Natural killer cell (primary cell): ENCODE measurements at regions not wholly inside any gene's neighbourhood (a gene's known extent, or its start where the extent isn't known, plus 50 kb on each side); places are given as distances from the start of the nearest gene placed in this dataset.

ENCODE experiments used
- ATAC-seq, 3 donors: fragments of 150-1000 bp in 2 of 3; fragments of 200-7000 bp in 1 of 3; cut with Tn5 transposase; 1 replicate in 1 of 3; 2 replicates in 2 of 3; pipeline ENCODE4 v1.10.0; 2021; ENCODE audit warnings: mild to moderate bottlenecking in 2 of 3, moderate library complexity in 2 of 3
- DNase-seq, 2 donors: peaks; one replicate each; pipeline versions ENCODE4 v3.0.0 to v3.0.0-alpha.2; 2013 to 2021; ENCODE audit warnings: mixed read lengths in 1 of 2
- H3K27ac ChIP-seq: one replicate; pipeline ENCODE4 v1.5.1; 2013; ENCODE audit warnings: mild to moderate bottlenecking, low read length
- H3K27me3 ChIP-seq: one replicate; pipeline ENCODE4 v1.6.1; 2013; ENCODE audit warnings: low read length; ENCODE audit not compliant: control insufficient read depth, insufficient read depth
- H3K36me3 ChIP-seq: one replicate; pipeline ENCODE4 v1.6.1; 2013; ENCODE audit warnings: low read length; ENCODE audit not compliant: control insufficient read depth, insufficient read depth
- H3K4me1 ChIP-seq: one replicate; pipeline ENCODE4 v1.6.1; 2013; ENCODE audit warnings: low read length; ENCODE audit not compliant: control insufficient read depth, insufficient read depth
- H3K4me3 ChIP-seq: one replicate; pipeline ENCODE4 v1.5.1; 2013; ENCODE audit warnings: low read length
- H3K9me3 ChIP-seq: one replicate; pipeline ENCODE4 v1.6.1; 2013; ENCODE audit warnings: low read length; ENCODE audit not compliant: control insufficient read depth, insufficient read depth
- H3K27ac Mint-ChIP-seq, 2 donors: one replicate each; pipeline ENCODE4 v1.8.0; 2022; ENCODE audit warnings: mild to moderate bottlenecking in 2 of 2, mixed read lengths in 2 of 2, moderate library complexity in 1 of 2
- H3K27me3 Mint-ChIP-seq, 2 donors: one replicate each; pipeline ENCODE4 v1.8.0; 2022; ENCODE audit warnings: low read depth in 2 of 2, mixed read lengths in 2 of 2
- H3K36me3 Mint-ChIP-seq: one replicate; pipeline ENCODE4 v1.8.0; 2022; ENCODE audit warnings: mixed read lengths
- H3K4me1 Mint-ChIP-seq, 2 donors: one replicate each; pipeline ENCODE4 v1.8.0; 2022; ENCODE audit warnings: mixed read lengths in 2 of 2
- H3K4me3 Mint-ChIP-seq: one replicate; pipeline ENCODE4 v1.8.0; 2022; ENCODE audit warnings: mild to moderate bottlenecking, moderate library complexity, mixed read lengths
- H3K9me3 Mint-ChIP-seq, 2 donors: one replicate each; pipeline ENCODE4 v1.8.0; 2022; ENCODE audit warnings: mixed read lengths in 2 of 2
- CTCF ChIP-seq: fragments of 200-600 bp; IDR thresholded peaks from one replicate; pipeline ENCODE4 v1.8.0; 2022; ENCODE audit warnings: antibody characterized with exemption
- WGBS: methylation state at CpG from one replicate; pipeline ENCODE4 v1.1.7; 2013; ENCODE audit warnings: missing lambda C conversion rate; ENCODE audit not compliant: insufficient coverage; 5-methylcytosine and 5-hydroxymethylcytosine counted together
- intact Hi-C: fragments of 100-400 bp; cut with micrococcal nuclease; formaldehyde crosslinking; loops from one replicate; pipeline ENCODE4 v1.14.2; 2022

GRCh38 chr7:1316086-1316485 is 83.4 kb downstream of the UNCX start:
- intact Hi-C loops = no loop called here
- no peaks in the 10 kb centered on the region for H3K36me3 Mint-ChIP-seq
- no peak overlapping the region for H3K27ac Mint-ChIP-seq
- WGBS = 80% methylated on average over 8 of the region's 10 CpGs
- H3K36me3 ChIP-seq = no peaks in the 10 kb centered on the region
- no peak overlapping the region for H3K4me3 Mint-ChIP-seq
- DNase-seq (no peak), ATAC-seq (no peak)
- H3K9me3 ChIP-seq = no peaks in the 10 kb centered on the region
- no peak for TF ChIP-seq CTCF
- H3K4me3 ChIP-seq = no peak overlapping the region
- H3K4me1 ChIP-seq = no peaks in the 10 kb centered on the region
- no peaks in the 10 kb centered on the region for H3K27me3 Mint-ChIP-seq
- H3K4me1 Mint-ChIP-seq = no peaks in the 10 kb centered on the region
- H3K9me3 Mint-ChIP-seq = no peaks in the 10 kb centered on the region
- H3K27ac ChIP-seq = no peak overlapping the region
- H3K27me3 ChIP-seq = no peaks in the 10 kb centered on the region

- TF ChIP-seq CTCF = no peak
- Histone ChIP-seq H3K27me3 (no peaks in the 10 kb centered on the region), H3K4me1 (no peaks in the 10 kb centered on the region), H3K36me3 (no peaks in the 10 kb centered on the region), H3K4me3 (no peak overlapping the region), H3K27ac (no peak overlapping the region), H3K9me3 (no peaks in the 10 kb centered on the region)
- H3K4me3 Mint-ChIP-seq = no peak overlapping the region
- ATAC-seq (no peak), DNase-seq (no peak)
- intact Hi-C loops = no loop called here
- H3K27me3 Mint-ChIP-seq = no peaks in the 10 kb centered on the region
- H3K36me3 Mint-ChIP-seq = no peaks in the 10 kb centered on the region
- H3K27ac Mint-ChIP-seq = no peak overlapping the region
- no peaks in the 10 kb centered on the region for H3K9me3 Mint-ChIP-seq
- no peaks in the 10 kb centered on the region for H3K4me1 Mint-ChIP-seq
- WGBS = 90% methylated on average over 12 of the region's 15 CpGs
Observed at GRCh38 chr7:1317646-1318045, 85.0 kb downstream of the UNCX start.

- Histone ChIP-seq H3K27ac (no peak overlapping the region), H3K4me1 (no peaks in the 10 kb centered on the region), H3K36me3 (no peaks in the 10 kb centered on the region), H3K4me3 (no peak overlapping the region), H3K27me3 (no peaks in the 10 kb centered on the region), H3K9me3 (no peaks in the 10 kb centered on the region)
- 90% methylated on average over 15 of the region's 16 CpGs for WGBS
- no peaks in the 10 kb centered on the region for H3K9me3 Mint-ChIP-seq
- H3K36me3 Mint-ChIP-seq = no peaks in the 10 kb centered on the region
- H3K27me3 Mint-ChIP-seq = no peaks in the 10 kb centered on the region
- no peak for TF ChIP-seq CTCF
- H3K4me1 Mint-ChIP-seq = no peaks in the 10 kb centered on the region
- DNase-seq = no peak
- no peak overlapping the region for H3K27ac Mint-ChIP-seq
- intact Hi-C loops = no loop called here
- no peak overlapping the region for H3K4me3 Mint-ChIP-seq
- no peak for ATAC-seq
Observed at GRCh38 chr7:1318051-1318450, 85.4 kb downstream of the UNCX start.

- H3K4me1 Mint-ChIP-seq = no peaks in the 10 kb centered on the region
- H3K9me3 ChIP-seq = no peaks in the 10 kb centered on the region
- intact Hi-C loops = no loop called here
- no peaks in the 10 kb centered on the region for H3K9me3 Mint-ChIP-seq
- H3K4me1 ChIP-seq = no peaks in the 10 kb centered on the region
- TF ChIP-seq CTCF = no peak
- 84% methylated on average over 18 of the region's 18 CpGs for WGBS
- H3K36me3 Mint-ChIP-seq = no peaks in the 10 kb centered on the region
- no peak overlapping the region for H3K27ac Mint-ChIP-seq
- no peaks in the 10 kb centered on the region for H3K27me3 ChIP-seq
- no peak overlapping the region for H3K27ac ChIP-seq
- H3K4me3 Mint-ChIP-seq = no peak overlapping the region
- DNase-seq (no peak), ATAC-seq (no peak)
- no peak overlapping the region for H3K4me3 ChIP-seq
- peaks cover 0 to 2% of the 10 kb centered on the region in 2 donors for H3K27me3 Mint-ChIP-seq
- H3K36me3 ChIP-seq = no peaks in the 10 kb centered on the region
Observed at GRCh38 chr7:1318661-1319060, 86.0 kb downstream of the UNCX start.
